ENCODE measurements at regions not wholly inside any gene's neighbourhood (a gene's known extent, or its start where the extent isn't known, plus 50 kb on each side); places are given as distances from the start of the nearest gene placed in this dataset.
"Not testable (repeated sequence)": the region's sequence is repeated elsewhere in the genome, so short reads cannot be mapped to it uniquely, and the experiment has no call there.

DNA sequence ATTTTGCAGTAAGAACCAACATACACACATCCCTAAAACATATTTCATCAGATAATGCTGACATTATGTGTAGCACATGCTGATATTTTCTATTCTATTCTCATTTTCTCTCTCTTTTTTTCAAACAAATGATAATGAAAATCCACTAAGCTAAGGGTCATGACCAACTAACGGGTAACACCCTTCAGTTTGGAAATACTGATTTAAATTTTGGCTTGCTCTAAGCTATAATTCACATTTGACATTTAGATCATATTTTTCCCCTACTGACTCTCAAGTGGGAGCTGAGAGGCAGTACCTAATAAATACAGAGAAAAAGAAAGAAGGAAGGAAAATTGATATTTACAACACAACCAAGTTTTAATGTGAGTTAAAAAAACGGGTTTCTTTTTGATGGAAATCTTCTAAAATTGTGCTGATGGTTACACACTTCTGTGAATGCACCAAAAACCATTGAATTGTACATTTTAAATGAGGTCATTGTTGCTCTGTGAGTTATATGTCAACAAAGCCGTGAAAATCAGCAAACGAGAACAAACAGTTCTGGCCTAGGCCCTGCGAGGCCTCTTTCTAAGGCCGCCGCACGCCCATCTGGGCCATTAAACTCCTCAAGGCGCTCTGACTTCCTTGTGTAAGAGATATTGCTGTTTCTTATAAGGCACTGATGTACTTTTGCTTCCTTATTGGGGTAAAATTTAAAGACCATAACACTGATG lies 124.2 kb downstream of the GALR1 start:
- no peak for DNase-seq

DNA sequence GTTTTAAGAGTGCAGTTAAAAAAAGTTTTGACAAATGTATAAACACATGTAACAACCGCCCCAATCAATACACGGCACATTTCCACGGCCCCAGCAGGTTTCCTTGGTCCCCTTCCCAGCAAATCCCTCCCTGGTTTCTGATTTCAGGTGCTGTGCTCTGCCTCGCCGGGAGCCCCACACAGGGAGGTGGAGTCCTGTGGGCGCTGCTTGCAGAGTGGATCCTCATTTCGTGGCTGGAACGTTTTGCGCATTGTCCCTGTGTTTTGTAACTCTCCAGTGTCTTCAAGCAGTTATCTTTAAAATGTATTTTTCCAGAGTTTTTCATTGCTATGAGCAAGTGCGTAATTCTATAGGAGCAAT lies 124.8 kb downstream of the GALR1 start:
- no peak for DNase-seq

DNA sequence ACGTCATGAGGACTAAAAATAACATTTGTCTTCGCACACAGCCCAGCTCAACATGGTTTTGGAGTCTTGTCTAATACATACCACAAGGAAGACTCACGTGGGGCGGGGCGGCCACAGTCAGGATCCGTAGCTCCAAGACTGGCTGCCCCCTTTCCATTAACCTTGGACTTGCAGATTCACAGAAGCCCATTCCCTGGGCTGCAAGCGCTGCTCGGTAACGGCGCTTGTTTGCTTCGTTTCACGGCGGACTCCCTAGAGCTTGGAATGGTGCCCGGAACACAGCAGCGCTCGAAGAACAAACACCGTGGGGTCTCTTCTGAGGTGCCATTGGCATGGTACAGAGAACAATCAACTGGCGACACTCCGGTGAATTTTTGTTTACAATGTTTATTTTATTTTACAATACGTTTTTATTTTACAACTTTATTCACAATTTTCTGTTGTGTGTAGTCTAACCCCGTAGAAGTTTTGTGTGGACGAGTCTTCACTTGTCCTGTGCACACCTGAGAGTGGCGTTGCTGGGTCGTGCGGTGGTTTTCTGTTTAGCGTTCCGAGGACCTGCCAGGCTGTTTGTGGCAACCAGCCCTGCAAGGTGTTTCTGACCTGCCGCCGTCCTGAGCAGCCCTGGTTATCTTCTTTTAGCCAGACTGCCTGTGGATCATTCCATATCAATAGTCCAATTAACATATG lies 126.5 kb downstream of the GALR1 start:
- no peak for DNase-seq

DNA sequence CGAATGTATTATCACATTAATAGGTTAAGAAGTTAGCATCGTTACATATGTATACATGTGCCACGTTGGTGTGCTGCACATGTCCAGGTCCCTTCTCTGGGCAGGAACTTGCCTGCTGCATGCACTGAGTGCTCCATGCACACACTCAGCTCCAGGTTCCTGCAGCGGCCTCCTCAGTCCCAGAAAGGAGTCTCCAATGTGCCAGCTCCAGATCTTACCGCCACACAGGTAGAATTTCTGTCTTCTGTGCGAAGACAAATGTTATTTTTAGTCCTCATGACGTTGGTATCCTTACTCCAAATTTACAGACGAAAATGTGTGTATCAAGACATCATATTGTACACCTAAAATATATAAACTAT lies 127.1 kb downstream of the GALR1 start:
- DNase-seq, result no peak

DNA sequence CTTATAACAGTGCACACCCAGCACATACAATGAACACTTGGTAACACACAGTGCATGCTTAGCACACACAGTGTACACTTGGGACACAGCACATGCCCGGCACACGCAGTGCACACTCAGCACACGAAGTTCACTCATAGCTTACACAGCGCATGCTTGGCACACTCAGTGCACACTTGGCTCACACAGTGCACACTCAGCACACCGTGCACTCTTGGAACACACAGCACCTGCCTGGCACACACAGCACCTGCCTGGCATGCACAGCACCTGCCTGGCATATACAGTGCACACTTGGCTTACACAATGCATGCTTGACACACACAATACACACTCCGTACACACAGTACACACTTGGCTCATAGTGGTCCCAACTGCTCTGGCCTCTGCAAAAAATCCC lies 128.2 kb downstream of the GALR1 start:
- no peak for DNase-seq

DNA sequence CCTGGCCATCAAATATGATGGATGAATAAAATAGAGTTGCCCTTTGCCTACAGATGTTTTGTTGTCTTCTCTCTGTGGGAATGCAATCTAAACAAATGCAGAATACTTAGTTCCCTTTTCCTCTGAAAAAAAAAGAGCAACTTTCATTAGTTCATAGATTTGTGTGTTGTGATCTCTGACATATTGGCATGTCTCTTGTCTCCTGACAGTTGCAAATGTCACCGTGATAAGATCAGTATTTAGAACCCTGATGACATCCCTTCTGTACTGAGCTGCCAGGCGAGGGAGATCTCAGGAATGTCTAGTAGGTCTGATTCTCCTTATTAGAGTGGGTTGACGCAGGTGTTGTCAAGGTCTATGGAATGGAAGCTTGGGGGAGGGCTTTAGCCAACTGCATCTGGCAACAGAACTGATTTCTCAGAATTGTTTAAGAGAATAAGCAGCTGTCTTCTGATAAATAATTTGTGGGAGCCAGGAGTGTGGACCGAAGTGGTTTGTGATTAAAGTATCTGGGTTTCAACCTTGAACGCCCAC lies 130.4 kb downstream of the GALR1 start:
- no peak for DNase-seq

DNA sequence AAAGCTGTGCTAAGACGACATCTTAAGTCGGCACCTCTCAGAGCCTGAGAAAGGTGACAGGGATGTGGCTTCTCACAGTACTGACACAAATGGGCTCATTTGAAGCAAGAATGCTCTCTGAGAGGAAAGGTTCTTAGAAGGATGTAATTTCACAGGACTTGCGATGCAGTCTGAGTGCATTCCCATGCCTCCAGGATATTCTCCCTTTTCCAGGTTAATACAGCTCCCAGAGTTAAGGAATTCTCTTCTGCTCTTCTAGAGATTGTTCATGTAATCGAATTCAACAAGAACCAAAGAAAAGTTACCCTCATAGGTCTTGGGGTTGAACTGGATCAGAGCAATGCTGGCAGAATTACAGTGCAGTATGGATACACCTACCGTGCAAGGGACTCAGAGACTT lies 131.0 kb downstream of the GALR1 start:
- DNase-seq, result no peak

DNA sequence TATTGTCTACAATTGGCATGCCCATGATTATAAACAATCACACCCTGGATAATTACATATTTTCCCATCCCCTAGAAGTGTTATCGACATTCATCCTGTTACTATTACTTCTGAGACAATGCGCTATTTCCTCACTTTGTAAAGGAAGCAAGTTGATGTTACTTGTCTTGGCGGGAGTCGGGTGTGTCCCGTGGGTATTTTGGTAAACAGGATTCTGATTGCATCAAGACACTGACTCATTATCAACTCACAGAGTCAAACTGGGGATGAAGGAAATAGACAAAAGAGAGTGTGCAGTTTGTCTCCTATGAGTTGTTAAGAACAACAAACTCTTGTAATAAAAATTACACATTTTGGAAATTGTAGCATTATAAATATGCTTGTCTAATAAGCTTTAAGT lies 142.7 kb downstream of the GALR1 start:
- no peak for DNase-seq

DNA sequence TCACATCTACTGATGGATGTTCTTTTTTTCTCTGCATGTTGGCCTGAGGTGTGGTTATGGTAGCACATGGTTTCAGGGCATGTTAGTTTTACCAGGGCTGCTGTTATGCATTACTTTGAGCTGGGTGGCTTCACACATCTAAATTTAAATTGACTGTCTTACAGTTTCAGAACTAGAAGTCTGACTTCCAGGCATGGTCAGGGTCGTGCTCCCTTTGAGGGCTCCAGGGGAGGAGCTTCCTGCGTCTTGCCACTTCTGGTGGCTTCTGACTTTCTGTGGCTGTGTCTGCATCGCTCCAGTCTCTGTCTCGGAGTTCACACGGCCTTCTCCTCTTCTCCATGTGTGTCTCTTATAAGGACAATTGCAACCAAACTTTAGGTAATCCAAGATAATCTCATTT lies 143.9 kb downstream of the GALR1 start:
- no peak for DNase-seq

DNA sequence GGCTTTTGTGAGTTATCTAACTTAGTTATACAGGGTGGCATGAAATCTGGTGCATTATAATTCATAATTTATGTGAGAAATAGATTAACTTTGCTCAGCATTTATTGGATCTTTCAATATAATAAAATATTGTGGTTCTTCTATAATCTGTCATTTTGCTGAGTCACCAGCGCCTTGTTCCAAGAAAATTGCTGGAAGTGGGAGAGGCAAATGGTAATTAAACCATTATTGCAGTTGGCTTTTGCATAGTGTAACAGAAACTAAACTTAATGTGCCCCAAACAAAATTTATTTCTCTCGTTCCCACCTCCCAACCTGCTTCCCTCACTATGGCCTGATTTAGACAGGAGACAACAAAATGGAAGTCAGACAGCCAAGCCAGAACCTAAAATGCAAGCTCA lies 146.3 kb downstream of the GALR1 start:
- no peak for DNase-seq

DNA sequence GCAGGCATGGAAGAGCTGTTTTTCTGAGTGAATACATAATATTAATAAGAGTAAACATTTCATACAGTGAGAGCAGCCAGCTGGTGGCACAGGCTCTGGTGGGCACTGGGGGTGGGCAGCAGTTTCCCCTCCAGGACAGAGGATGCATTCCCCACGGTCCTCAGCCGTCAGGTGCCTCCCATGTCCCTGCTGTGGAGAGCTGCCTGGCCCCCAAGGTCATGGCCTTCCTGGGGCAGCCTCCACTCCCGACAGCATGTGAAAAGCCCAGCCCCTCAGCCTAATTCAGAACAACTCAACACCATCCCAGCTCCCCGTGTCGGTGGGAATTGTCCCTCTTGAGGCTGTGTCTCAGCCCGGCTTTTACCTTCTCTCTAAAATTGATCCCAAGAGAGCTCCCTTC lies 147.4 kb downstream of the GALR1 start:
- DNase-seq, result no peak

DNA sequence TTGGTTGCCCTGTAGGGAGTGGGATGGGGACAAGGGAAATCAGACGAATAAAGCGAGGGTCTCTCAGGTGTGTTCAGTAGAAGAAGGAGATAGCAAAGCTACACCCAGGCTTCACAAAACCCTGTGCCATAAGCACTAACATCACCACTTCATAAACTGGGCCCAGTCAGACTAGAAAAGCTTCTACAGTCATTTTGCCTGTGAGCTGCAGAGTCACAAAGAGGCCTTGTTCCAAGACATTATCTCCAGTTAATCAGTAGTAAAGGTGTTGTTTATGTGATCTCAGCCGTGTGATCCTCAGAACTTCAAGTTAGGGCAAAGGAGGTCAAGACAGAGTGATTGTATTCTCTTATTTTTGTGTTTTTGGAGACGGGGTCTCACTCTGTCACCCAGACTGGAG lies 148.0 kb downstream of the GALR1 start:
- no peak for DNase-seq

DNA sequence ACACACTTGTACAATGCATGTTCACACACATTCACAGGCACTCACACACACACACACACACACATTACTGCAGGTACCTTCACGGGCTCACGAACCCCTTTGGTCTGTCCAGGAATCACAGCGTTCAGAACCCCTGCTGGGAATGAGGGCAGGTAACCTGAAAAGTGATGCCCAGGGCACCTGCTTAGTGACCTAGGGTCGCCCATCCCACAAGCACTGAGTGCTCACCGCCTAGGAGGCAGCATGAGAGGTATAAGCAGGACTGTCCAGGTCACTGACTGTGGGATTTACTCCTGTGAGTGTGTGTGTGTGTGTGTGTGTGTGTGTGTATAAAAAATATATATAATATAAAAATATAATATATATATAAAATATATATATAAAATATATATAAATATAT lies 150.9 kb downstream of the GALR1 start:
- no peak for DNase-seq

DNA sequence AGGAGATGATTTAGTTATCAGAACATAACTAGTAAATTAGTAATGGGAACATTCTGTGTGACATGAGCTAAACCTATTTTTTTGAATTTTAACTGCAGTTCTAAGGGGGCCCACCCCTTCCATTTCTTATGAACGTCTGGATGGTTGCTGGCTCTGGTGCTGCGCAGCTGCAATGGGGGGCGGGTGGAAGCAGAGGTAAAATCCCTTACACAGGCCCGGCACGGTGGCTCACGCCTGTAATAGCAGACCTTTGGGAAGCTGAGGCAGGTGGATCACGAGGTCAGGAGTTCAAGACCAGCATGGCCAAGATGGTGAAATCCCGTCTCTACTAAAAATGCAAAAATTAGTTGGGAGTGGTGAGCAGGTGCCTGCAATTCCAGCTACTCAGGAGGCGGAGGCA lies 151.5 kb downstream of the GALR1 start:
- DNase-seq, result no peak

DNA sequence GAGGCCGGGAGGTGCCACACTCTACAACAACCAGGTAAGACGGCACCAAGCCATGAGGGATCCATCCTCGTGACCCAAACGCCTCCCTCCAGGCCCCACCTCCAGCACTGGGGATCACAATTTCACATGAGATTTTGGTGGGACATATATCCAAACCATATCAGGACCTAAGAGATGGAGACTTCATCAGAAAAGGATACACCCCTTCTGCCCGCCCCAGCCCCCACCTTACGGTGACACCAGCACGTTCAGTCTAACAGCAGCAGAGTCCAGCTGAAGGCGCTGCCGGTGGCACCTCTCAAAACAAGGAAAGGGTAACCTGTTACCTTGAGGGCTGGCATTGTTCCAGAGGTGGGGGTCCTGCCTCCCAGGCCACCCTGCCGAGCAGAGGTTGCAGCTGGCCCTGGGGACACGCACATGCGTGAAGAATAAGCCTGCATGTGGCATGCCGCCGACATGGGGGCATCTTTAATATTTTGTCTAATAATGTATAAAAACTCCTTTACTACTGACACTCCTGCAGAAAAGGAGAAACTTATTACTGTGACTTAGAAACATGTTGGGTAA lies 154.4 kb downstream of the GALR1 start:
- no peak for DNase-seq

DNA sequence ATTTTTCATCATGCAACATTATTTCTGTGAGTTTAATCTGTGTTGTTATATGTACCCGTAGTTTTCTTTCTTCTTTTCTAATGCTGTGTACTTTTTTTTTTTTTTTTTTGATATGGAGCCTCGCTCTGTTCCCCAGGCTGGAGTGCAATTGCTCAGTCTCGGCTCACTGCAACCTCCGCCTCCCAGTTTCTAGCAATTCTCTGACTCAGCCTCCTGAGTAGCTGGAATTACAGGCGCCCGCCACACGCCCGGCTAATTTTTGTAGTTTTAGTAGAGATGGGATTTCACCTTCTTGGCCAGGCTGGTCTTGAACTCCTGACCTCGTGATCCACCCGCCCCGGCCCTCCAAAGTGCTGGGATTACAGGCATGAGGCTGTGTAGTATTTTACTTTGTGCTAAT lies 155.4 kb downstream of the GALR1 start:
- DNase-seq, result no peak

DNA sequence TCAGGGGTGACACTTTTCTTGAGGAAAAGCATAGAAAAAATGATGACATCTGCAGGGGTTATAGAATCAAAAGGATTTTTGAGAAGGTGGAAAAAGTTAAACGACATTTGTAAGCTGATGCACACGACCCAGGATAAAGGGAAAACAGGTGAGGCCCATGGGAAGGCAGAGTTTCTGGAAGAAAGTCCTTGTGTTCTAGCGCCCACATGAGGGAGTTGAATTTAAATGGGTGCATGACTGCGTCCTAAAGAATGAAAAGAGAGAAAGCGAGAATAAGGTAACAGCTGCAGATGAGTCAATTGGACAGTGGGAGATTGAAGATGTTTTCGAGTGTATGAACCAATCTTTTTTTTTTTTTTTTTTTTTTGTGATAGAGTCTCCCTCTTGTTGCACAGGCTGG lies 158.1 kb downstream of the GALR1 start:
- DNase-seq, result no peak

DNA sequence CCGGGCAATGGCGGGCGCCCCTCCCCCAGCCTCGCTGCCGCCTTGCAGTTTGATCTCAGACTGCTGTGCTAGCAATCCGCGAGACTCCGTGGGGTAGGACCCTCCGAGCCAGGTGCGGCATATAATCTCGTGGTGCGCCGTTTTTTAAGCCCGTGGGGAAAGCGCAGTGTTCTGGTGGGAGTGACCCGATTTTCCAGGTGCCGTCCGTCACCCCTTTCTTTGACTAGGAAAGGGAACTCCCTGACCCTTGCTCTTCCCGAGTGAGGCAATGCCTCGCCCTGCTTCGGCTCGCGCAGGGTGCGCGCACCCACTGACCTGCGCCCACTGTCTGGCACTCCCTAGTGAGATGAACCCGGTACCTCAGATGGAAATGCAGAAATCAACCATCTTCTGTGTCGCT lies 171.9 kb downstream of the GALR1 start:
- not testable (repeated sequence) for DNase-seq

DNA sequence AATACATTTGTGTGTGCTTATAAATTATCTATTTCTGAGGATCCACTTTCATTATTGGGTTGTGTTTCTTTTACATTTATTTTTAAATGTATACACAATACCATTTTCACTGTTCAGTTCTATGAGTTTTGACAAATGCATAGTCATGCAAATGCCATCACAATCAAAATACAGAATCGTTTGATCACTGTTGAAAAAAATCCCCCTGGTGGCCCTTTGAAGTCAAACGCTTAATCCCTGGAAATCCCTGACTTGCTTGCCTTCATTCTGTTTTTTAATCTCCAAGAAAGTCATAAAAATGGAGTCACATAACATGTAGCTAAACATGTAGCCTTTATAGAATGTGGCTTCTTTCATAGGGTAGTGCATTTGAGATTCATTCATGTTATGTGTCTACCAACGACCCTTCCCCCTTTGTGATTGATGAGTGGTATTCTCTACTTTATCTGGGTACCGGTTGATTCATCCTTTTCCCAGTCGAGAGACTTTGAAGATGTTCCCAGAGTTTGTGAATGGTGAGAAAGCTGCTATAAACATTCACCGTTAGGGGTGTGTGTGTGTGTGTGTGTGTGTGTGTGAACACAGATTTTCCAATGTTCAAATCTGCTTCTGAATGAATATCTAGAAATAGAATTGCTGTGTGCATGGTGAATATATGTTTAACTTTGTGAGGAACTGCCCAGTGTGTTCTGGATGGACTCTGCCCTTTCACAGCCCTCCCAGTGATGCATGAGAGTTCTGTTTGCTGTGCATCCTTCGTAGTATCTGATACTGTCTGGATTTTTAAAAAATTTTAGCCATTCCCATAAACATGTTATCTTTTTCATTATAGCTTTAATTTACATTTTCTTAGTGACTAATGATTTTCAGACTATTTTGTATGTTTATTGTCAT lies 173.6 kb downstream of the GALR1 start:
- no peak for DNase-seq

DNA sequence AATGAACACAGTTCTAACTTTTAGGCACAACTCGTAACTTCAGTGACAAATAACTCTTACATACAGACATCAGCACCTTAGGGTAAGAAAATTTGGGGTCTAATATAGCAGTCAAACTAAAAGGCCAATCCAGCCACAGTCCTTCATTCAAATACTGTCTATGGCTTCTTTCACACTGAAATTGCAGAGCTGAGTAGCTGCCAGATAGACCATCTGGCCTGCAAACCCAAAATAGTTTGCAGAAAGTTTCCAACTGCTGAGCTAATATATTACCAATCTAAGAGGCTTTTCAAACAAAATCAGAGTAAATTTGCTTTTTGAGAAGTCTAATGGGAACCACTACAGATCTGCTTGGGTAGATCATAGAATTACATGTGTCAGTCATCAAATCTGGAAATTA lies 183.4 kb downstream of the GALR1 start:
- no peak for DNase-seq

DNA sequence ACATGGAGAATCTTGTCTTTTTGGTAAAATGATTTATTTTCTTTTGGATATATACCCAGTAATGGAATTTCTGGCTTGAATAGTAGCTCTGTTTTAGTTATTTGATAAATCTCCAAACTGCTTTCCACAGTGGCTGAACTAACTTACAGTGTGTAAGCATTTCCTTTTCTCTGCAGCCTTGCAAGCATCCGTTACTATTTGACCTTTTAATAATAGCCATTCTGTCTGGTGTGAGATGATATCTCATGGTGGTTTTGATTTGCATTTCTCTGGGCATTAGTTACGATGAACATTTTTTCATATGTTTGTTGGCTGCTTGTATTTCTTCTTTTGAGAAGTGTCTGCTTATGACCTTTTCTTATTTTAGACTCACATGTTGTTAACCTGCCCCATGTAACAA lies 190.2 kb downstream of the GALR1 start:
- DNase-seq, result no peak

DNA sequence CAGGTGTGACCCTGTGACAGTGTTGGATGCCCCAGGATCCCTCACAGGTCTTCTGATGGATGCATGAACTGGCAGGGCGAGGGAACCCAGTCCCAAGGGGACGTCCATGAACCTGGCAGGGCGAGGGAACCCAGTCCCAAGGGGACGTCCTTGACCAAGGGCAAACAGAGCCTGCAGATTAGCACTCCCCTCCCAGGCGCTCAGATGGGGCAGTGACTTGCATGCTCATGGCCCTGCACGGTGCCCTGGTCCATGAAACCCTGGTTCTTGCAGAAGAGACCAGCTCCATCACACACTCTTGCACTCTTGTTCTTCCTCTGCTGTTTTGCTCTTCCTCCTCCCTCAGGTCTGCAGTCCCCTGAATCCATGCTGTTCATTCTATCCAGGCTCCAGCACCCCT lies 192.7 kb downstream of the GALR1 start:
- DNase-seq, result no peak

DNA sequence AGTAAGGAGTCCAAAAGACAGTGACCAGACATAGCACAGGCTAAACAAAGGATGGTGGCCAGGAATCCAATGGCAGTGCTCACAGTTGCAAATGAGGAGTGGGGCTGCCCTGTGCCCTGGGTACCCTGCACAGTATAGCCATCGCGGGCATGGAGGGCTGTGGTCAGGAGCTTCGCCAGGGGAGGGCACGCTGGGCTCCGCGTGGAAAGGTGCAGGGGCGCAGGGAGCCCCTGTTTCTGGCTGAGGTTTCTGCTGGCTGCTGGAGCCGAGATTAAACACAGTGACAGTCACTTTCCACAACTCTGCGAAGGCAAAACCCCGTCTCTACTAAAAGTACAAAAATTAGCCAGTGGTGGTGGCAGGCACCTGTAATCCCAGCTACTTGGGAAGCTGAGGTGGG lies 194.7 kb downstream of the GALR1 start:
- no peak for DNase-seq

All from hippocampal formation (tissue), 2 donors.